ENCODE measurements at regions not wholly inside any gene's neighbourhood (a gene's known extent, or its start where the extent isn't known, plus 50 kb on each side); places are given as distances from the start of the nearest gene placed in this dataset.

- TF ChIP-seq GATA2 (IDR thresholded peaks at IDR 0.05; ENCODE audit: low read depth, low read length) (no peak), GATA3 (IDR thresholded peaks at IDR 0.05; ENCODE audit: low read depth, low read length) (no peak)
Measured at GRCh38 chr13:34127523-34127922, 309.6 kb downstream of the RFC3 start.

Data from SH-SY5Y (cell line).